ENCODE measurements at regions not wholly inside any gene's neighbourhood (a gene's known extent, or its start where the extent isn't known, plus 50 kb on each side); places are given as distances from the start of the nearest gene placed in this dataset.

DNA sequence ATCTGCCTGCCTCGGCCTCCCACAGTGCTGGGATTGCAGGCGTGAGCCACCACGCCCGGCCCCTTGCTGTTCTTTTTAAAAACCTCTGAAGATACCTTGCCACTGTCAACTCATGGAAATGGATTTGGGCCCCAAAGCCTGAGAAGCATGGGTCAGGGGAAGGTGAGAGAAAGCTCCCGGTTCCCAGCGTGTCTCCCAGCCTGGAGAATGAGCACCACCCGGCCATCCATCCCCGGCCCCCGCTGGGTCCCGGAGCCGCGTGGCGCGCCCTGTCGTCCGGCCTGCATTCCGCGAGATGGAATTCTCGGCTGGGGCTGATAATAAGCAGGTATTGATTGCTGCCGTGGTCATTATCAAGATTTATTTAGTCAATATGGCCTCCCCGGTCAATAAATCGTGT is 126.5 kb upstream of the MYL2 start:
- DNase-seq (ENCODE audit: low read depth, low spot score) = no peak

DNA sequence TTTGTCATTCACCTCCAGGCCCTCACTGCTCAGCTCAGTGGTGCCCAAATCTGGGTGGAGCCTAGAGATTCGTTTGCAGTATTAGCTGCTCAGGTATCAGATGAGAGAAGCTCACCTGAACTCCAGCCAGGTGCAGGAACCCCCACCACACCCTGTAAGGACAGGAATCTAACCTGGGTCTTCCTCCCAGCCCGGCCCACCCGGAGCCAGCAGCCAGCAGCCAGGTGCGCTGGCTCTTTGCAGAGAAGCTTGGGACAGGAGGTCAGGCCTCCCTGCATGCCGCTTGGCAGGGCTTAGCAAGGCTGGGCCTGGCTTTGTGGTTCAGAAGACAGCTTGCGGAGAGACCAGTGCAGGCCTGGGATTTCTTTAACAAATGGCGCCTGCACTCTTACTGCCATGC is 125.6 kb upstream of the MYL2 start:
- no peak for DNase-seq (ENCODE audit: low read depth, low spot score)

DNA sequence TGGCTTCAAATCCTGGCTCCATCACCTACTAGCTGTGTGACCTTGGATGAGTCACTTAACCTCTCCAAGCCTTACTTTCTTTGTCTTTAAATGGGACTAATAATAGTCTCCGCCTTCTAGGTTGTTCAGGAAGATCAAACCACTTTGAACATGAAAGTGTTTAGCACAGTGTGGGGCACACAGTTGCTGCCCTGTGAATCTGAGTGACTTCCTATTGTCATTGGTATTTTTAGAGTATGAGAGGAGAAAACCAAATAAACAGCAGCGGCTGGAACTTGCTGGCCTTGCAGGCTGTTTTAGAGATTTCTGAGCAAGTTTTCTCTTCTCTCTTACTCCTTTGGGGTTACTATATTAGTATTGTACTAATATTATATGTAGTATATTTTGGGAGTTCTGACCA is 120.7 kb upstream of the MYL2 start:
- DNase-seq (ENCODE audit: low read depth, low spot score) = no peak

DNA sequence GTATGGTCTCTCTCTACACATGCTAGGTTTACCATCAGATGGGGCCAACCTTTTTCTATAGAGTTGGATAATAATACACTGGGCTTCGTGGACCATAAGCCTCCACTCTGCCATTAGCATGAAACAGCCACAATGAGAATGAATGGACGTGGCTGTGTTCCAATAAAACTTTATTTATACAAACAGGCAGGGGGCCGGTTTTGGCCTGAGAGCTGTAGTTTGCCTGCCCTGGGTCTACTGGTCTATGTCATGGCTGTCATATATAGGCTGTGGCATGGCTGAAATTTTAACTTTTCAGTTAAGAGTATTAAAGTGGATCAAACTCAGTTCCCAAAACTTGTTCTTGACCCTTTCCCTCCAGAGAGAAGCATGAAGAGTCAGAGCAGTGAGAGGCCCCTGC is 120.3 kb upstream of the MYL2 start:
- no peak for DNase-seq (ENCODE audit: low read depth, low spot score)

DNA sequence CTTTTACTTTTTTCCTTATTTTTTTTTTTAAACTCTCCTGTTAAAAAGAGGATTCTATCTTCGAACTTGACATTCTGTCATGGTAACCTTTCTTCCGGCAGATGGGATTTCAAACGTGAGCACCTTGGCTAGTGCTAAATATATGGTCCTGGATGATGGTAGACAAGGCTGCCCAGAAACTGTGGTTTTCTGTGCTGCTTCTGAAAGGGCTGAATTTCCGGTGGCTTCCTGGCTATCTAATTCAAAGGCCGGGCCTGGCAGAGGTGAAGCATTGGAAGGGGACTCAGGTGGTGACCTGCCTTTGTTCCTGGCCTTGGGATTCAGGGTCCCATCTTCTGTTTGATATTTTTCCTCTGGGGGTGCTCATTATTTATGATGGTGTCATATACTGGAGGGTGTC is 118.6 kb upstream of the MYL2 start:
- DNase-seq (ENCODE audit: low read depth, low spot score) = no peak

DNA sequence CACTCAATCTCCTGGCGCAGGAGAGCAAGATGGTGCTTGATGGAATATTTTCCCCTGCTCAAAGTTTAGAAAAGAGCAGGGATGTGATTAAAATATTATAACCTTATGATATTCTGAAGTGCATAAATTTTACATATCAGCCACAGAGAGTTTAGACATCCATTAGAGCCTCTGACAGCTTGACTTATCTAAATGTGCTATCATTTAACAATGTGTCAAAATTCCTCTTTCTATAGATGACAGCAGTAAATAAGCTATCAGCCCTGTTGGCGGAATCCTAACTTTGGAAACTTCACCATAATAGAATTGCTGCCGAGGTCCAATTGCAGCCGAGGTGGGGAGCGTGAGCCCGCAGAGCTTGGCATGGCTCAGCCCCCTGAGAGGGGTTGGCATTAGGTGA is 117.7 kb upstream of the MYL2 start:
- DNase-seq (ENCODE audit: low read depth, low spot score) = no peak

DNA sequence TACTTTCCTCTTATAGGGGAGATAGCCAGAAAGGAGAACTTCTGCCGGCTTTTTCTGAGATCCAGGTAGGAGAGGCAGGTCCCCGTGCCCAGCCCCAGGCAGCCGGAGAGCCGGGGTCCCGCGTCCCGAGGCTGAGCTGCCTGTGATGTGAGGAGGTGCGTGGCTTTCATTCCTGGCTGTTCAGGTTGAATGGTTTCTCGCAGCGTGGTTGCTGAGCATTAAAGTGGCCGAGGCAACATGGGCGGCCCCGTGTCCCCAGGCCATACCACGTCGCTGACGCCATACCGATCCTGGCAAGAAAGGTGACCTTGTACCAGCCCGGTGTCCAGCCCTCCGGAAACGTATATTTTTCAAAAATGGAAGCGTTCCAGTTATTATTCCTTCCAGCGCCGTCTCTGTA is 116.7 kb upstream of the MYL2 start:
- DNase-seq (ENCODE audit: low read depth, low spot score) = no peak

DNA sequence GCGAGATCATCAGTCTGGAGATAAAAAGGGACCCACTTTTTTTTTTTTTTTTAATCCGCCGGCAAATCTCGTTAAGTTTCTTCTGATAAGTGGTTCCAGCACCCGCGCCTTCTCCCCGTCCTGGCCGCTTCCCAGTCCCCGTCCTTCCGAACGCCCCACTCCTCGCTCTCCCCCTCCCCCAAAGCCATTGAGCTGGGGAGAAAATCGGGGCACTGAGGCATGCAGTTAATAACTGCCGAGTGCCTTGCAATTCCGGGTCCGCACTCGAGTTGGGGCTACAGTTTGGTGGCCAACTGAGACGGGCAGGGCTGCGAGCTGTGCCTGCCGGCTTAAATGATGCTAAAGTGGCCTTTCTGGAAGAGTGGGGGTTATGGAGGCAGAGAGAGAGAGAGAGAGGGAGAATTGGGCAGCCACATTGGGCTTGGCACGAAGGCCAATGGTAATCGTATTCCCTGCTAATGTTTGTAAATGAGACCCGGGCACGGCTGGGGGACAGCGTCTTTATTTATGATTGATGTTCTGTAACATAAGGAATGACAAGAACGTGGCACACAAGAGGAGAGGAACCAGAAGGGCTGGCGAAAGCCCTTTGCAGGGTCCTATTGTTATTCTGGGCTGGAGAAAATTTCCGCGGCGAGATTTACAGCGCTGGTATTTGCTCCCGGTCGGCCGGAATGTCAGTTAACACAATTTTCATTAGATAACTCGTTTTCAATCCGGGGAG is 115.4 kb upstream of the MYL2 start:
- DNase-seq (ENCODE audit: low read depth, low spot score) = peak; percentile 35

DNA sequence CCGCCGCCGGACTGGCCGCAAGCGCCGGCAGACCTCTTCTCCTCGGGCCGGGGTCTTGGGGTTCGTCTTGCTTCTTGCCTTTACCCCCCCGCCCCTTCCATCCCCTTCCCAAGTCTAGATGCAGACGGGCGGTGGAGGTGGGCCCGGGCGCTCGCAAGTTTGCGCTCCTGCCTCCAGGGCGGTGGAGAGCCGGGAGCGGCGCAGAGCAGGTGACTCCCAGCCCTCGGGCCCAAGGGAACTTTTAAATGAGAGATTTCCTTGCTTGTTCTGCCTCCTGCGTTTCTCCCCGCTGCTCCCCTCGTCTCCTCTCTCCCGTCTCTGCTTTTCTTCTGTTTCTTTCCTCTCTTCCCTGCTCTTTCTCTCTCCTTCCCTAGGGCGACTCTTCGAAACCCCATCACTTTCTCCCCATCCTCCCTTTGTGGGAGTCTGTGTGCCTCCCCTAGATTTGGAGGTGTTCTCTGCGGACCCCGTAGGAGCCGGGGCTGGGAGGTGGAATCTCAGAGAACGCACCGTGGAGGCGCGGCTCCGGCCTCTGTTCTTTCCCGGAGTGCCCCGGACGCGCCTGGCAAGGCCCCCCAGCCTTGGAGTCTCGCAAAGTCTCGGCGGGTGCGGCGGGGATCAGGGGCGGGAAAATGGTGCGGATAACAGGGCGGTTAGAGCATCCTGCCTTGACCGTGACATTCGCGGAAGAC is 114.7 kb upstream of the MYL2 start:
- peak; percentile 45 for DNase-seq (ENCODE audit: low read depth, low spot score)

DNA sequence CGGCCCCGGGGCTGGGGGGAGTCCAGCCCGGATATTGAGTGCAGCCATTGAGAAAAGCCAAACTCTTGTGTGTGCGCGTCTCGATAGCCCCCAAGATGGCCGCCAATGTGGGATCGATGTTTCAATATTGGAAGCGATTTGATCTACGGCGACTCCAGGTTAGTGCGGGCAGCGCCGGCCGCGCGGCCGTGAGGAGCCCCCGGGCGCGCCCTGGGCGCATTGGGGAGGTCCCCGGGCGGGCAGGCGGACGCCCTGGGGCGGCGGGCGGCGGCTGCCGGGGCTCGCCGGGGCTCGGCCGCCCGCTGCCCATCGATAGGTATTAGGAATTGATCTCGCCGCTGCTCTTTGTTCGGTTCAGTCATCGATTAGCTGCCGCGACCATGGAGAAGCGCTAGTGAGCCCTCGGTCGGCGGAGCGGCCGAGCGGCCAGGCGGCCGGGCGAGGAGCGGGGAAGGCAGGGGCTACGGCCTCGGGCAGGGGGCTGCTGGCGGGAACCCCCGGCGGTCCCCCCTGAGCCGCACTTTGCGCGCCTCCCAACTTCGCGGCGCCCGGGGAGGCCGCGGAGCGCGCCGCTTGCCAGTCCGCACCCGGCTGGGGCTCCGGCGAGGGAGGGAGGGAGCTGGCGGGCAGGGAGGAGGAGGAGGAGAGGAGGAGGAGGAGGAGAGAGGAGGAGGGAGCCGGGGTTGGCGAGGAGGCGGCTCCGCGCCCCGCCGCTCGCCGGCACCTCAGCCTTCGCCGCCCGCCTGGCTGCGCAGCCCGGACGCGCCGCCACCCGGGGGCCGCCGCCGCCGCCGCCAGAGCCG is 113.9 kb upstream of the MYL2 start, which contains the start of gene CUX2:
Gene CUX2 (plus strand): TSS at position 83 of the 803 bp plus-strand sequence.
- peak; percentile 35 for DNase-seq (ENCODE audit: low read depth, low spot score)

DNA sequence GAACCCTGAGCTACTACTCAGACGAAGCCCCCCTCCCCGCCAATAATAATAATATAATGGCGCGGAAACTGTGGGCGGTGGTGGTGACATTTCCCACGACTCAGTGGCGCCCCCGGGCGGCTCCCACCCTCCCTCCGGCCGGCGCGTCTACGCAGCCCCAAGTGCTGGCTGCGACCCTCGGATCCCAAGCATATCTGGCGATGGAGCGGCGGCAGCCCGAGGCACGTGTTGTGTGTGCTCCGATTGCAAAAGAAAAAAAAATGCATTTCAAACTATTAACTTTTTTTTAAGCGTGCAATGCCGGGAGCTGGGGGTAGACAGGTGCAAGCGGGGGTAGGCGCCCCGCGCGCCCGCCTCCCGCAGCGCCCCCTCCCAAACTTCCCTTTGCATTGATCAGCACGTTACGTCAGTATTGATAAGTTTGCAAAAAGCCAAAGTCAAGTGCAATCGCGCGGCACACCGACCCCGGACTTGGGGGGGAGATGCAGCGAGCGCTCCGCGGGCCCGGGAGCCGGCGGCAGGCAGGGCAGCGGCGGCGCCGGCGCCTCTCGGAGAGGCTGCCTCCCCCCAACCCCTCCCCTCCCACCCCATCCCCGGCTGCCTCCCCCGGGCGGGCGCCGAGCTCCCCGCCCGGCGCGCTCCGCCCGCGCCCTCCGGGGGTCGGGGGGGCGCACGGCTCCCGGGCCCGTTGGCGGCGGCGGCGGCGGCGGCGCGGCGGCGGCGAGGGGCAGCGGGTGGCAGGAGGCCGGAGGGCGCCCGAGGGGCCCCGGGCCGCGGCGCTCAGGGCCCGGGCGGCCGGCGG is 113.1 kb upstream of the MYL2 start:
- DNase-seq (ENCODE audit: low read depth, low spot score) = no peak

DNA sequence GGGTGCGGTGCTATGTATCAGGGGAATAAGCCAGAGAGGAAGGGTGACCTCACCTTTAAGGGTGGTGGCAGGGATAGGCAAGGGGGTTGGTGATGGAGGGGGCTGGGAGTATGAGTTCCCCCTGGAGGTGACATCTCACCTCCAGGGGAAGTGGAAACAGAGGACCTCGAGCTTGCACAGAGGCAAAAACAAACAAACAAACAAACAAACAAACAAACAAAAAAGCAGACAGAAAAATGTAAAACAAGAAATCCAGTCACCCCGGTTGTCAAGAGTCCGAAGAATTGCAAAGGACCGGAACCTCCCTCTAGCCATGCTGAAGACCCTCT is 112.2 kb upstream of the MYL2 start:
- DNase-seq (ENCODE audit: low read depth, low spot score) = no peak

DNA sequence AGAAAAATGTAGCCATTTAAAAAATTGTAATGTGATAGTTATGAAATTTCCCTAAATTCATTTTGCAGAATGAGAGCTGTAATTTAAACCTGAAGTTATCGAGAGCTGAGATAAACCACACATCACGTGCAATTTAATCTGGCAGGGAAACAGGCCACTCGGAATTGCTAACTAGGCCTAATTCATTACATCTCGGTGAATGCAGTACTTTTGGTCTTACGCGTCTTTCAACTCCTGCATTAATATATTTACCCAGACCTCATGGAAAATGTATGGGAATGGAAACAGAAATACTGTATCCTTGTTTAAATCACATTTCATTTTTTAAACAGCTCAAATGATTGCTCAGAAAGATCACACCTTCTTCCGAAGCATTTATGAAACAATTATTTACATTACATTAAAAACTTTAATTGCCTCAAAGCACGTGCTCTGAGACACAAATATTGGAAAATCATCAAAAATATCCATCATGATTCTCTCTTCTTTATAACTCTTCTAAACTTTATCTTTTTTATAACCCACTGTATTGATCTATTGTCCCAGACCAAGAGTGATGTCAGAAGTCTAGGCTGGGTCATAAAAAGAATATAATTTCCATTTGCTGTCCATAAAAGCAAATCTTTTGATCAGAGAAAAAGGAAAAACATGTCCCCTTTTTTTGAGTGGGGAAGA is 111.7 kb upstream of the MYL2 start:
- no peak for DNase-seq (ENCODE audit: low read depth, low spot score)

DNA sequence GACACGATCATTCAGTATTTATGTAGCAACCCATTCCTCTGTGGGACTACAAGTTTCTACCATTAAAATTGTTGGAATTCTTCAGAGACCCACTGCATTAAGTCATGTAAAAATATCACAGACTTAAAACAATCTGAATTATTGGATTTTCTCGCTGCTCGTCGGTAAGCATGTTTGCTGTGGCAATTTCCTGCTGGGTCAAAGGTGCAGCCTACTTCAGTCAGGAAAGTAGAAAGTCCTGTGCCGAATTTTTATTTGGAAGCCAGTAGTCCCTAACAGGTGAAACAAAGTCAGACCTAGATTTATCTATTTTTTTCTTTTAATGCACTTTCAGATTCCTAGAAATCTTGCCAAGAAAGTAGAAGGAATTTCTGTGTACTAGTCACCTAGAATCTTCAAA is 110.4 kb upstream of the MYL2 start:
- no peak for DNase-seq (ENCODE audit: low read depth, low spot score)

DNA sequence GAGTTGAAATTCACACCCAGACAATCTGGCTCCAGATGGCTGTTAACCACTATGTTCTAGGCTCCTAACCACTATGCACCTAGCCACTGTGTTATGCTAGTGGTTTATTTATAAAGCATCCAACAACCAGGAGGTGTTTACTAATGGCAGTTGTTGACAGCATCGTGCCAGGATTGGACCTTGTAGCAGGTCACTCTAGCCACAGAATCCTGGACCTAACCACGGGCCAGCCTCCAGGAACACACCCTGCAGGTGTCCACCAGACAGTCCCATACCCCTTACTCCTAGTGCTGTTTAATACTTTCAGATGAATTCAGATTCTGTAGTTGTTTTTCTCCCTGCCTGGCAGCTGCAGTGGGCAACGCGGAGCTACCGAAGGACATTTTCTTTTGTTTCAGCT is 109.4 kb upstream of the MYL2 start:
- no peak for DNase-seq (ENCODE audit: low read depth, low spot score)

DNA sequence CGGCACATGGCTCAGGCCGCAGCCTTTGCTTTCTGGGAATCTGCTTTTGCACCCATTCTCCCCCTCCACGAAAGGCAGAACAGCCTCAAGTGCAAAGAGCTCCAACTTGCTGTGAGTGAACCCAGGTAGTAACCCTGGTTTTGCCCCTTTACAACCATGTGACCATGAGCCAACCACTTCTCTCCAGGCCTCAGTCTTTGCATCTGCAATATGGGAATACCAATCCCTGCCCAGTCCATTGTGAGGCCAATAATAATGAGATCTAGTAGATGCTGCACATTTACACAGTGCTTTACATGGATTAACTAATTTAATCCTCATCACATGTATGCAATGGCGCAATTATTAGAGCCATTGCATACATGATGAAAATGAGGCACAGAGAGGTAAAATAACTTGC is 108.9 kb upstream of the MYL2 start:
- DNase-seq (ENCODE audit: low read depth, low spot score) = no peak

DNA sequence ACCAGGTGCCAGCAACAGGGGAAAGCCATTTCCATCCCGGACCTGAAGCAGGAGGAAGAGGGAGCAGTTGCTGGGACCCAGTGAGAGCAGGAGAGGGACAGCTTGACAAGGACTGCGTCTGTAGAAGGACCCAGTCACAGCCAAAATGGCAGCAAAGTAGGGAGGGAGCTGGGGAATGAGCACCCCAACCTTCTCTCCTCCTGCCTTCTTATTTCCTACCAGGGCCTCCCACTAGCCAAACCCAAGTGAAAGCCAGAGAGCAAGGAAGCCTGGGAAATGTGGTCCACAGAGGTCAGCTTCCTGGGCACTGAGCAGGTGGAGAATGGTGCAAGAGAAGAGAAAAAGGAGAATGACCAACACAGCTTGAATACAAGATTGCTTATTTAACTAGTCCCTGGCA is 108.5 kb upstream of the MYL2 start:
- DNase-seq (ENCODE audit: low read depth, low spot score) = no peak

DNA sequence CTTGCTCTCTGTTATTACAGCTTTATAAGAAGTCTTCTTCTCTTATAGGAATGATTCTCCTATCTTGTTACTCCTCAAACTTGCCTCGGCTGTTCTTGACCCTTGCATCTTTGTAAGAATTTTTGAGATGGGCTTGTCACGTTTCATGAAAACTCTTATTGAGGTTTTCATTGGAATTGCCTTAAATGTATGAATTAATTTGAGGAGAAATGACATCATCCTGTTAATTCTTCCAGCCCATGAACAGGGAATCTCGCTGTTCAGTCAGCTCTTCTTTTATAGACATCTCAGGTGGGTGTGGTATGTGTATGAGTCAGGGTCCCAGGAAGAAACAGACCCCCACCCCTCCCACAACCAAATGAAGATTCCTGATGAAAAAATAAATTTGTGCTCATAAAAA is 107.1 kb upstream of the MYL2 start:
- DNase-seq (ENCODE audit: low read depth, low spot score) = no peak

DNA sequence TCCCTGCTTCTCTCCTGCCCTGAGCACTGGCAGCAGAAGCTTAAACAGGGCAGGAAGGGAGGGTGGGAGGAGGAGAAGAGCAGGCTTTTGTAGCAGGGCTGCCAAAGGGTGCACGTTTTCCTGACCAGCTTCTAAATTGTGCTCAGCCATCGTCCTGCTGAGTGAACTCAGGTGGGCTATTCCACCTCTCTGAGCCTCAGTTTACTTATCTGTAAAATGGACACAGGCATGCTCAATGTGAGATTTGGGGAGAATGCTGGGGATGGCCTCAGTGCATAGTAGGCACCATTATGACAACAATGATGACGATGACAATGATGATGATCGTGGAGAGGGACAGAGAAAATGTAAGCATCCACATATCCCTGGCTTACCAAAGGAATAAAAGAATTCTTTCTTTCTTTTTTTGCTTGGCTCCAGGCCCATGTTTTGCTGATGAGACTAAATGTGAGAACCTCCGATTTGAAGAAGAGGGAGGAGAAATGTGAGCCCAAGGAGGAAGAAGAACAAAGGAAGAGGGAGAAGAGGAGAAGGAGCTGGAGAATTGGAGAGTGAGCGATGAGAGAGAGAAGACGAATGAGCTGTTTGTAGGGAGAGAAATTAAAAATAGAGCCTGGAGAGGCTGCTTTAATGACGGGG is 105.5 kb upstream of the MYL2 start:
- DNase-seq (ENCODE audit: low read depth, low spot score) = no peak

DNA sequence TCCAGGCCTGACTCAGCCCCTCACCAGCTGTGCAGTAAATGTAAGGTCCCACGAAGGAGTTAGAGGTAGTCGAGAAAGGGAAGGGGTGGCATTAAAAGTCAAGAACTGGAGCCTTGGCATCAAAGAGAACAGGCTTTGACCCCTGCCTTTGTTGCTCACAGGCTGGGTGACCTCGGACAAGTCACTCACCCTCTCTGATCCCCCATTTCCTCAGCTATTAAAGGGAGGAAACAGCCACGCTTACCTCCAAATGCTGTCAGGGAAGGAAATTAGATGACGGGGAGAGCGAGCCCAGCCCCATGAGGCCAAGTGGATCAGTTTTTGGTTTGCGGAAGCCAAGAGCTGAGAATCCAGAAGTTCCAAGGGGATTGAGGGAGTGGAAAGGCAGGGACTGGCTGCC is 104.9 kb upstream of the MYL2 start:
- DNase-seq (ENCODE audit: low read depth, low spot score) = no peak

DNA sequence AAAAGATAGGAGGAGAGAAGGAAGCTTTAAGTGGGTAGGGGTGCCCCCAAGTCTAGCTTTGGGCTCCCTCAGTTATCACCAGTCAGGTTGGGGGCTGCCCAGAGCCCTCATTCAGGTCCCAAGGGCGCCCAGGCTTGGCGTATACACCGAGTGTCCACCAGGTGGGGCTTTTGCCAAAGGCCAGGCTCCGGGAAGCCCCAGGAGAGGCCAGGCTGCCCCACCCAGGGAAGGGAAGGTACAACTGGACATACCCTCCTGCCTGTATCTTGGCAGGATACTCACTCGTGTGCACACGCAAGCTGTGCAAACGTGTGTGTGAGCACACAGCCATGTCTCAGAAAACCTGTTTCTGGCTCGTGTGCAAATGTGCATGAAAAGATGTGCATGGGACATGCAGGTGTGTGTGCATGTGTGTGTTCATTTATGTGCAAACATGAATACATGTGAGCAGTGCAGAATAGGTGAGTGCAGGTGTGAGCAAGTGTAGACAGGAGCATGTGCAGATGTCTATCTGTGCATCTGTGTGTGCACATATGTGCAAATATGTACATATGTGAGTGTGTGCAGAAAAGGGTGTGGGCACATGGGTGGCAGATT is 103.9 kb upstream of the MYL2 start:
- DNase-seq (ENCODE audit: low read depth, low spot score) = peak; percentile 61
